A673 (cell line): ENCODE measurements at regions not wholly inside any gene's neighbourhood (a gene's known extent, or its start where the extent isn't known, plus 50 kb on each side); places are given as distances from the start of the nearest gene placed in this dataset.

ENCODE experiments used
- BruUV-seq: library from RNA; stranded (reverse); fragments of 400-500 nt; replicated peaks from 2 replicates; lab custom pipeline; 2021; lab: Mats Ljungman, UMichigan
- CTCF ChIA-PET: fragments of 300-600 bp; sonication (Branson Sonifier 250); formaldehyde crosslinking; loops from one replicate; lab custom pipeline; 2022; ENCODE audit warnings: antibody characterized with exemption; lab: Charles Lee
- POLR2A ChIA-PET: fragments of 300-600 bp; sonication (Branson Sonifier 250); formaldehyde crosslinking; loops from one replicate; lab custom pipeline; 2022; ENCODE audit warnings: antibody characterized with exemption; ENCODE audit not compliant: low non-redundant PET; lab: Charles Lee
- DNase-seq: peaks from one replicate; pipeline ENCODE4 v3.0.0-alpha.2; 2015; ENCODE audit warnings: low spot score
- H3K27ac ChIP-seq: fragments of 200-600 bp; sonication (generic); 2 replicates; pipeline ENCODE4 v1.5.1; 2016; ENCODE audit warnings: mixed run types, low read depth, mild to moderate bottlenecking, mixed read lengths, antibody characterized with exemption, low read length; ENCODE audit not compliant: poor library complexity, severe bottlenecking
- H3K27me3 ChIP-seq: fragments of 200-600 bp; sonication (generic); replicated peaks from 2 replicates; pipeline ENCODE4 v1.6.1; 2017; ENCODE audit warnings: mixed run types, low read depth, mild to moderate bottlenecking, mixed read lengths, antibody characterized with exemption, low read length; ENCODE audit not compliant: insufficient read depth, poor library complexity
- H3K36me3 ChIP-seq: fragments of 200-600 bp; sonication (generic); 2 replicates; pipeline ENCODE4 v1.6.1; 2016; ENCODE audit warnings: mixed run types, mild to moderate bottlenecking, mixed read lengths, antibody characterized with exemption, low read length; ENCODE audit not compliant: insufficient read depth, poor library complexity, severe bottlenecking
- H3K4me1 ChIP-seq: fragments of 200-600 bp; sonication (generic); 2 replicates; pipeline ENCODE4 v1.6.1; 2017; ENCODE audit warnings: mixed run types, mild to moderate bottlenecking, mixed read lengths, antibody characterized with exemption, low read length; ENCODE audit not compliant: insufficient read depth, poor library complexity, severe bottlenecking
- H3K4me3 ChIP-seq: fragments of 200-600 bp; sonication (generic); 2 replicates; pipeline ENCODE4 v1.5.1; 2016; ENCODE audit warnings: low read depth, mixed run types, mild to moderate bottlenecking, mixed read lengths, low read length; ENCODE audit not compliant: poor library complexity, severe bottlenecking
- H3K9me3 ChIP-seq: fragments of 200-600 bp; sonication (generic); 2 replicates; pipeline ENCODE4 v1.6.1; 2016; ENCODE audit warnings: mixed run types, low read depth, mild to moderate bottlenecking, mixed read lengths, antibody characterized with exemption, low read length; ENCODE audit not compliant: poor library complexity, severe bottlenecking
- EZH2 ChIP-seq: fragments of 200-600 bp; sonication (generic); IDR thresholded peaks from 2 replicates; pipeline ENCODE4 v1.6.1; 2017; ENCODE audit warnings: borderline replicate concordance, low read depth, mild to moderate bottlenecking, mixed read lengths, antibody characterized with exemption, low read length; ENCODE audit not compliant: poor library complexity, severe bottlenecking
- intact Hi-C: fragments of 100-400 bp; cut with micrococcal nuclease; formaldehyde crosslinking; loops from one replicate; pipeline ENCODE4 v1.10.0; 2022; ENCODE audit not compliant: unreplicated experiment
- TF ChIP-seq, protein P1 (sequence below): fragments of 300-800, 200-600 bp; sonication (generic); conservative IDR thresholded peaks from 2 replicates; pipeline ENCODE4 v1.5.1; 2017; ENCODE audit warnings: low read depth, mild to moderate bottlenecking, antibody characterized with exemption, low read length, moderate library complexity, mixed read lengths

DNA sequence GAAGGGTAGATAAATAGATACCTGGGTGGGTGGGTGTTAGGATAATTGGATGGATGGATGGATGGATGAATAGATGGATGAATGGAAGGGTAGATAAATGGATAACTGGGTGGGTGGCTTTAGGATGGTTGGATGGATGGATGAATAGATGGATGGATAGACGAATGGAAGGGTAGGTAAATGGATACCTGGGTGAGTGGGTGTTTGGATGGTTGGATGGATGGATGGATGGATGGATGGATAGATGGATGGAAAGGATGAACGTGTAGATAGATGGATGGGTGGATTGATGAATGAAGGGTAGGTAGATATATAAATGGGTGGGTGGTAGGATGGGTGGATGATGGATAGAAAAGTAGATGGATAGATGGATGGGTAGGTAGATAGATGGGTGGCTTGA, 59.8 kb upstream of the RXRA start:
- no peak for DNase-seq
- no peaks in the 10 kb centered on the region for H3K9me3 ChIP-seq
- no peaks in the 10 kb centered on the region for H3K36me3 ChIP-seq
- POLR2A ChIA-PET, result no interaction called here
- no peak overlapping the region for H3K4me3 ChIP-seq
- intact Hi-C loops, result no loop called here
- H3K27me3 ChIP-seq, result no peaks in the 10 kb centered on the region
- no peak for TF ChIP-seq EZH2
- TF ChIP-seq, protein P1, sequence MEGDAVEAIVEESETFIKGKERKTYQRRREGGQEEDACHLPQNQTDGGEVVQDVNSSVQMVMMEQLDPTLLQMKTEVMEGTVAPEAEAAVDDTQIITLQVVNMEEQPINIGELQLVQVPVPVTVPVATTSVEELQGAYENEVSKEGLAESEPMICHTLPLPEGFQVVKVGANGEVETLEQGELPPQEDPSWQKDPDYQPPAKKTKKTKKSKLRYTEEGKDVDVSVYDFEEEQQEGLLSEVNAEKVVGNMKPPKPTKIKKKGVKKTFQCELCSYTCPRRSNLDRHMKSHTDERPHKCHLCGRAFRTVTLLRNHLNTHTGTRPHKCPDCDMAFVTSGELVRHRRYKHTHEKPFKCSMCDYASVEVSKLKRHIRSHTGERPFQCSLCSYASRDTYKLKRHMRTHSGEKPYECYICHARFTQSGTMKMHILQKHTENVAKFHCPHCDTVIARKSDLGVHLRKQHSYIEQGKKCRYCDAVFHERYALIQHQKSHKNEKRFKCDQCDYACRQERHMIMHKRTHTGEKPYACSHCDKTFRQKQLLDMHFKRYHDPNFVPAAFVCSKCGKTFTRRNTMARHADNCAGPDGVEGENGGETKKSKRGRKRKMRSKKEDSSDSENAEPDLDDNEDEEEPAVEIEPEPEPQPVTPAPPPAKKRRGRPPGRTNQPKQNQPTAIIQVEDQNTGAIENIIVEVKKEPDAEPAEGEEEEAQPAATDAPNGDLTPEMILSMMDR, result no peak
- H3K4me1 ChIP-seq, result no peaks in the 10 kb centered on the region
- BruUV-seq, result no TSS peak
- no peak overlapping the region for H3K27ac ChIP-seq
- CTCF ChIA-PET, result no interaction called here

DNA sequence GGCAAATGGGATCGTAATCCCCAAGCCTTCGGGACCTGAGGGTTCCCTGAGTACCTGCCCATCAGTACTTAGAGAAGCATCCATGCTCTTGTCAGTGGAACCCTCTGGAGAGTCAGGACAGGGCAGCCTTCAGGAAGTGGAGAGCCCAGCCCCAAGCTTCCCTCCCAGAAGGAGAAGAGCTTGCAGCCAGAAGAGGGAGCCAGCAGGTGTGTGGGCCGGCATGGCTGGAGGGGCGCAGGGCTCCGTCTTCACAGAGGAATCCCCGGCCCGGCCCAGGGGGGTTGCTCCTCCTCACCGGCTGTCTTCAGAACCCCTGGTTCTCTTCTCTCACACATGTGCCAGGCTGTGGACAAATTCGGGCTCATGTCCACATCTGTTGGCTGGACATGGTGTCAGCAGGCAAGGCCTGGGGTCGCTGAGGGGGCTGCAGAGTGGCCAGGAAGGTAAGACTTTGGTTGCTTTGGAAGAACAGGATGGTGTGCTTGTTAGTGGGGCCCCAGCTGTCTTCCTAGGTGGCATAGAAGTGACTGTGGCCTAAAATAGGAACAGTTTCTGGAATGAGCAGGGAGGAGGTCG, 58.9 kb upstream of the RXRA start:
- no TSS peak for BruUV-seq
- intact Hi-C loops, result no loop called here
- ChIA-PET POLR2A (no interaction called here), CTCF (interaction anchor here (1.0 kb wide), 1 partner anchor 176 kb away, joined by 3 read pairs; no protein-coding TSS in a partner anchor)
- TF ChIP-seq, protein P1, result no peak; the same call in 1 of the 2 replicates
- TF ChIP-seq EZH2, result no peak
- no peaks in the 10 kb centered on the region for H3K4me1 ChIP-seq
- no peaks in the 10 kb centered on the region for H3K27me3 ChIP-seq
- no peaks in the 10 kb centered on the region for H3K36me3 ChIP-seq
- no peak for DNase-seq
- H3K4me3 ChIP-seq, result no peak overlapping the region
- no peak overlapping the region for H3K27ac ChIP-seq
- H3K9me3 ChIP-seq, result no peaks in the 10 kb centered on the region

DNA sequence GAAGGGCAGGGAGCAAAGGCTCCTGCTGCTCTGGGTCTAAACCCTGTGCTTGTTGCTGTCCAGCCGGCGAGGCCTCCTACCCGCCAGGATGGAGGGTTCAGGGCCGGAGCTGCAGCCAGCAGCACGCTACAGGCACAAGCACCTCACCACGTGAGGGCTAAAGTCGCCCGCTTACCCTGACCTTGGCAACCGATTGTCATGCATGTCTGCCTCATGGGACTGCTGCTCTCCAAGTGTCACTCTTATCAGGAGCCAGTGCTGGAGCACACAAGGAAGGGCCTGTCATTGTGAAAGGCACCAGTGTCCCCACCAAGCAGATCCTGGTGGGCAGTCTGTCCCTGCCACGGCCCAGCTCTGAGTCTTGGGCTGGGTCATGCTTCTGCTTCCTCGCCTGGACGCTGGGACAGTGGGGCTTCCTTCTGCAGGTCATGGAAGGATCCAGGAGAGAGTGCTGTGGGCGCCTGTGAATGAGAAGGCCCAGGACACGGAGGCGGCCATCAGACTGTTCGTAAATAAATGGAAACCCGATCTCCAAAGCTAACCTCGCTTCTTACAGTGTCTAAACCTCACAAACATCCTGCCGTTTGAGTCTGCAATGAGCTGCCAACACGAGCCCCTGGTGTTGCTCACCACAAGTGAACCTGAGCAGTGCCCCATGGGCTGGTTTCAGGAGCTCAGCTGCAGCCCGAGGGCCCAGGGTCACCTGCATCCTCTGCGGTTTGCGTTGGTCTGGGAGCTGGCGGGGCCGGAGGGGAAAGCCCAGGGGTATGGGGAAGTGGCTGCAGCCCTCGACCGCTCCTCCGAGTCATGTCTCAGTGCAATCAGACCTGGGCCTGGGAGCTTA, 58.2 kb upstream of the RXRA start:
- CTCF ChIA-PET, result interaction anchor here (1.0 kb wide), 1 partner anchor 175 kb away, joined by 3 read pairs; no protein-coding TSS in a partner anchor
- Histone ChIP-seq H3K9me3 (no peaks in the 10 kb centered on the region), H3K4me1 (no peaks in the 10 kb centered on the region), H3K4me3 (no peak overlapping the region), H3K27me3 (no peaks in the 10 kb centered on the region), H3K36me3 (no peaks in the 10 kb centered on the region), H3K27ac (no peak overlapping the region)
- DNase-seq, result no peak
- intact Hi-C loops, result no loop called here
- no peak for TF ChIP-seq EZH2
- TF ChIP-seq, protein P1, result no peak
- POLR2A ChIA-PET, result no interaction called here
- BruUV-seq, result no TSS peak
